ENCODE measurements at regions not wholly inside any gene's neighbourhood (a gene's known extent, or its start where the extent isn't known, plus 50 kb on each side); places are given as distances from the start of the nearest gene placed in this dataset.
"Not testable (repeated sequence)": the region's sequence is repeated elsewhere in the genome, so short reads cannot be mapped to it uniquely, and the experiment has no call there.

DNA sequence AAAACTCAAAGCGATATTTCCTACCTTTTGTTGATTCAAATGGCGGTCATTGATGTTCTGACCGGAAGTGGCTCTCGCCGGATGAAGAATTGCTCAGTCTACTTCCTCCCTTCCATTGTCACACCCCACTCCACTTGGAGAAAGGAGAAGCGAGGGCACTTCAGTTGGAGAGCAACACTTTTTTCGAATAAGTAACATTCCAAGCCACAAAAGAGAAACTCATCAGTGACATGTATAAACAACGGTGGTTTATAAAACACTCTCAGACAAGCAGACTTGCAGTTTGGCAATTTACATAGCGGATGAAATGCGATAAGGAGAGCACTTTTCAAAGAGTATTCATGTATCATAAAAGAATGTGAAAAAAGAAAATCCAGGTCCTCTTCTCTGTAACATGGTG is 919.1 kb downstream of the MCTP2 start:
- 77 to 84% (median 79%) methylated on average over 10 of the region's 10 CpGs for WGBS, 4 donors

DNA sequence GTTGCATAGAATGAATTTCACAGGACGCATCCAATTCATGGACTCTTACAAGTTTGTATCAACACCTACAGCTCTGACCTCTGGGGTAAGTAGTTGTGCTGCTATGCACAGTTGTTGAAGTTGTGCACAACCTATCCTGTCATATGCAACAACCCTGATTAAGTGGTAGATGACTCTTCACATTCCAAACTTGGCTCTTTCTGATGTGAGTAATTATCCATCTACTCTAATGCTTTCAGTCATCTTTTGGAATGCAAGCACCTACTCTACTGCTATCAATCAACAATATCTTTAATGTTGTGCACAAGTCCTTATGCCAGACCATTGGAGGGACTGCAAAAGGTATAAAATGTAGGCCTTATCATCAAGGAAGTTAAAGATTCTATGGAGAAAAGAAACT is 921.4 kb downstream of the MCTP2 start:
- no peak for DNase-seq
- no peak for TF ChIP-seq POLR2A (IDR thresholded peaks at IDR 0.05)
- TF ChIP-seq, protein P1, sequence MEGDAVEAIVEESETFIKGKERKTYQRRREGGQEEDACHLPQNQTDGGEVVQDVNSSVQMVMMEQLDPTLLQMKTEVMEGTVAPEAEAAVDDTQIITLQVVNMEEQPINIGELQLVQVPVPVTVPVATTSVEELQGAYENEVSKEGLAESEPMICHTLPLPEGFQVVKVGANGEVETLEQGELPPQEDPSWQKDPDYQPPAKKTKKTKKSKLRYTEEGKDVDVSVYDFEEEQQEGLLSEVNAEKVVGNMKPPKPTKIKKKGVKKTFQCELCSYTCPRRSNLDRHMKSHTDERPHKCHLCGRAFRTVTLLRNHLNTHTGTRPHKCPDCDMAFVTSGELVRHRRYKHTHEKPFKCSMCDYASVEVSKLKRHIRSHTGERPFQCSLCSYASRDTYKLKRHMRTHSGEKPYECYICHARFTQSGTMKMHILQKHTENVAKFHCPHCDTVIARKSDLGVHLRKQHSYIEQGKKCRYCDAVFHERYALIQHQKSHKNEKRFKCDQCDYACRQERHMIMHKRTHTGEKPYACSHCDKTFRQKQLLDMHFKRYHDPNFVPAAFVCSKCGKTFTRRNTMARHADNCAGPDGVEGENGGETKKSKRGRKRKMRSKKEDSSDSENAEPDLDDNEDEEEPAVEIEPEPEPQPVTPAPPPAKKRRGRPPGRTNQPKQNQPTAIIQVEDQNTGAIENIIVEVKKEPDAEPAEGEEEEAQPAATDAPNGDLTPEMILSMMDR (IDR thresholded peaks at IDR 0.05), result no peak
- intact Hi-C loops (cut with DNase I), result no loop called here
- Histone ChIP-seq H3K27ac (no peak overlapping the region), H3K36me3 (replicated peaks in 1 of 2) (no peaks in the 10 kb centered on the region), H3K4me3 (no peak overlapping the region), H3K9me3 (replicated peaks in 1 of 3) (no peaks in the 10 kb centered on the region), H3K4me1 (replicated peaks in 1 of 2) (no peaks in the 10 kb centered on the region), H3K27me3 (no peaks in the 10 kb centered on the region)
- 78 to 100% (median 89%) methylated on average over 1 of the region's 1 CpG for WGBS, 4 donors

More for the DNA sequence above, 919.1 kb downstream of the MCTP2 start:
- TF ChIP-seq, protein P1 (IDR thresholded peaks at IDR 0.05), result no peak
- Histone ChIP-seq H3K4me3 (no peak overlapping the region), H3K36me3 (replicated peaks in 1 of 2) (no peaks in the 10 kb centered on the region), H3K9me3 (replicated peaks in 1 of 3) (no peaks in the 10 kb centered on the region), H3K27me3 (no peaks in the 10 kb centered on the region), H3K4me1 (replicated peaks in 1 of 2) (no peaks in the 10 kb centered on the region), H3K27ac (no peak overlapping the region)
- intact Hi-C loops (cut with DNase I), result no loop called here
- DNase-seq, result no peak

DNA sequence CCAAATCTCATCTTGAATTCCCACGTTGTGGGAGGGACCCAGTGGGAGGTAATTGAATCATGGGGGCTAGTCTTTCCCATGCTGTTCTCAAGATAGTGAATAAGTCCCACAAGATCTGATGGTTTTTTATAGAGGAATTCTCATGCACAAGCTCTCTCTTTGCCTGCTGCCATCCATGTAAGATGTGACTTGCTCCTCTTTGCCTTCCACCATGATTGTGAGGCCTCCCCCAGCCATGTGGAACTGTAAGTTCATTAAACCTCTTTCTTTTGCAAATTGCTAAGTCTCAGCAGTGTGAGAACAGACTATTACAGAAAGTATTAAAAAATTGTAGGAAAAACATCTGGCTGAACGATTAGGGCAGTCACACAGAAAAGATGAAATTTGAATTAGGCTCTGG is 921.8 kb downstream of the MCTP2 start:
- H3K4me3 ChIP-seq; DNase-seq; H3K4me1 ChIP-seq (replicated peaks in 1 of 2); H3K27ac ChIP-seq; H3K27me3 ChIP-seq; H3K36me3 ChIP-seq (replicated peaks in 1 of 2); H3K9me3 ChIP-seq (replicated peaks in 1 of 3); intact Hi-C loops (cut with DNase I): not testable (repeated sequence)
- WGBS, 4 donors, result 56 to 74% (median 66%) methylated on average over 2 of the region's 2 CpGs

DNA sequence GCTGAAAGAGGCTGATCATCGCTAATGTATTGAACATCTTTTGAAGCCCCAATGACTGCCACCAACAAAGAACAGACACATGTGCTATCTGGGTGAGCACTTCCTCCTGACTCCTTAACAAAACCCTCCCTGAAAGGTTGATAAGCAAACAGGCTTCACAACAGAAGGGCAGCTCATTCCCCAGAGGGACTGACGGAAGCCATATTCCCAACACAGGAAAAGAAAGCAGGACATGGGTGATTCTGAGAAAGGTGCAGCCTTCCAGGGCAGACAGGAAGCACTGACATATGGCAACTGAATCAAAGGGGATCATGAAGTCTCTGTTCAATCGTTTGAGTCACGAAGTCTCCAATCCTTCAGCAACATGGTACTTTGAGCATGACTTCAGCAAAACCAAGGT is 929.0 kb downstream of the MCTP2 start:
- Histone ChIP-seq H3K27me3 (no peaks in the 10 kb centered on the region), H3K4me1 (replicated peaks in 1 of 2) (no peaks in the 10 kb centered on the region), H3K36me3 (replicated peaks in 1 of 2) (no peaks in the 10 kb centered on the region), H3K9me3 (replicated peaks in 1 of 3) (no peaks in the 10 kb centered on the region), H3K4me3 (no peak overlapping the region), H3K27ac (no peak overlapping the region)
- DNase-seq, result no peak
- no peak for TF ChIP-seq POLR2A (IDR thresholded peaks at IDR 0.05)
- TF ChIP-seq, protein P1 (IDR thresholded peaks at IDR 0.05), result no peak
- intact Hi-C loops (cut with DNase I), result no loop called here
- 67 to 85% (median 76%) methylated on average over 4 of the region's 4 CpGs for WGBS, 4 donors

DNA sequence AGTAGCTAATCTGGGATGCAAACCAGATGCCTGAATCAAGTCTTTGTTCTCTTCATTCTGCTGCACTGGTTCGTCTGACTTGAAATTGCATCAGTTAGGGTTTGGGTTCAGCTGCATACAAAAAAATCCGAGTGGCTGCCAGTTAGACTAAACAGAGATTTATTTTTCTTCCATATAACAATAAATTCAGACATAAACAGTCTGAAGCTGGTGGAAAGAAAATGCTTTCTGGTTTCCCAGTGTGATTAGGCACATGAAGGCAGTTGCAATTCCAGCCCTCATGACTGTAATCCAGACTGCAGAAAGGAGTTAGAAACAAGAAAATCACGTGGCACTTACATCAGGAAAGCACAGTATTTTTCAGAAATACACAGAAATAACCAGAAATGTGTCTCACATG is 930.7 kb downstream of the MCTP2 start:
- Histone ChIP-seq H3K9me3 (replicated peaks in 1 of 3) (no peaks in the 10 kb centered on the region), H3K27me3 (no peaks in the 10 kb centered on the region), H3K4me3 (no peak overlapping the region), H3K4me1 (replicated peaks in 1 of 2) (no peaks in the 10 kb centered on the region), H3K27ac (peak overlapping the region in 2 of 5 donors; percentile 15 to 22), H3K36me3 (replicated peaks in 1 of 2) (no peaks in the 10 kb centered on the region)
- WGBS, 4 donors, result 33 to 48% (median 37%) methylated on average over 3 of the region's 3 CpGs
- intact Hi-C loops (cut with DNase I), result no loop called here
- no peak for DNase-seq
- no peak for TF ChIP-seq POLR2A (IDR thresholded peaks at IDR 0.05)
- TF ChIP-seq, protein P1 (IDR thresholded peaks at IDR 0.05), result no peak
